GM12874 (cell line): ENCODE measurements at regions not wholly inside any gene's neighbourhood (a gene's known extent, or its start where the extent isn't known, plus 50 kb on each side); places are given as distances from the start of the nearest gene placed in this dataset.

Experiments used
- CTCF ChIP-seq: IDR thresholded peaks from 2 replicates; pipeline ENCODE4 v1.5.1; 2011; ENCODE audit warnings: low read depth, mild to moderate bottlenecking, control low read depth, low read length, moderate library complexity; ENCODE audit not compliant: insufficient read depth

GRCh38 chr12:24118668-24119067 lies 169.2 kb upstream of the SOX5 start:
- TF ChIP-seq CTCF = no peak

GRCh38 chr12:24116548-24116947 lies 167.1 kb upstream of the SOX5 start:
- TF ChIP-seq CTCF = no peak

GRCh38 chr12:24113701-24114100 lies 164.2 kb upstream of the SOX5 start:
- no peak for TF ChIP-seq CTCF

GRCh38 chr12:24111616-24112015 lies 162.1 kb upstream of the SOX5 start:
- no peak for TF ChIP-seq CTCF

- TF ChIP-seq CTCF = no peak
These were observed 161.6 kb upstream of the SOX5 start for GRCh38 chr12:24111086-24111485.

- TF ChIP-seq CTCF = peak; percentile 25; the same call in 1 of the 2 replicates
These were observed 160.0 kb upstream of the SOX5 start for GRCh38 chr12:24109381-24110039.

GRCh38 chr12:24102676-24103075 lies 153.2 kb upstream of the SOX5 start:
- no peak for TF ChIP-seq CTCF
